Panc1 (cell line): ENCODE measurements at regions not wholly inside any gene's neighbourhood (a gene's known extent, or its start where the extent isn't known, plus 50 kb on each side); places are given as distances from the start of the nearest gene placed in this dataset.

Experiments used
- ATAC-seq: fragments of 200-7000 bp; cut with Tn5 transposase; 2 replicates; pipeline ENCODE4 v1.9.1; 2020; ENCODE audit warnings: mild to moderate bottlenecking, moderate library complexity
- BruUV-seq: library from RNA; stranded (reverse); fragments of 400-500 nt; replicated peaks from 2 replicates; lab custom pipeline; 2021; lab: Mats Ljungman, UMichigan
- CTCF ChIA-PET: fragments of 300-600 bp; sonication (Branson Sonifier 250); formaldehyde crosslinking; loops from one replicate; lab custom pipeline; 2022; ENCODE audit warnings: antibody characterized with exemption; lab: Charles Lee
- POLR2A ChIA-PET: fragments of 300-600 bp; sonication (Branson Sonifier 250); formaldehyde crosslinking; loops from one replicate; lab custom pipeline; 2022; ENCODE audit warnings: antibody characterized with exemption; lab: Charles Lee
- DNase-seq: peaks from one replicate; pipeline ENCODE4 v3.0.0-alpha.2; 2010; ENCODE audit warnings: low read depth, low spot score
- H3K27ac ChIP-seq: 2 replicates; pipeline ENCODE4 v1.5.1; 2011; ENCODE audit warnings: mild to moderate bottlenecking, low read length, inconsistent platforms
- H3K27me3 ChIP-seq: fragments of 200-500 bp; sonication (Bioruptor generic); 2 replicates; pipeline ENCODE4 v1.6.0; 2014; ENCODE audit warnings: low read length, inconsistent platforms; ENCODE audit not compliant: control insufficient read depth, insufficient read depth
- H3K36me3 ChIP-seq: fragments of 200-500 bp; sonication (Bioruptor generic); 2 replicates; pipeline ENCODE4 v1.5.1; 2014; ENCODE audit warnings: inconsistent platforms, mild to moderate bottlenecking, low read length, moderate library complexity; ENCODE audit not compliant: control insufficient read depth, insufficient read depth
- H3K4me1 ChIP-seq: 2 replicates; pipeline ENCODE4 v1.5.1; 2011; ENCODE audit warnings: inconsistent platforms, mild to moderate bottlenecking, low read length, moderate library complexity; ENCODE audit not compliant: control insufficient read depth, insufficient read depth
- H3K4me3 ChIP-seq, 2 experiments: 2 replicates each; pipeline ENCODE4 v1.5.1; 2011 to 2012; ENCODE audit warnings: low read depth in 2 of 2, low read length in 2 of 2, mild to moderate bottlenecking in 2 of 2, inconsistent platforms in 1 of 2, moderate library complexity in 1 of 2
- H3K9me3 ChIP-seq: fragments of 200-500 bp; sonication (Bioruptor generic); 2 replicates; pipeline ENCODE4 v1.5.1; 2014; ENCODE audit warnings: low read depth, mild to moderate bottlenecking, inconsistent platforms, low read length, moderate library complexity; ENCODE audit not compliant: control insufficient read depth, insufficient read depth
- POLR2AphosphoS5 ChIP-seq: IDR thresholded peaks from 2 replicates; pipeline ENCODE4 v1.6.1; 2012; ENCODE audit warnings: mild to moderate bottlenecking, low read depth, low read length, moderate library complexity
- SIN3A ChIP-seq: IDR thresholded peaks from 2 replicates; pipeline ENCODE4 v1.6.1; 2012; ENCODE audit warnings: low read depth, mild to moderate bottlenecking, low read length, moderate library complexity, borderline replicate concordance; ENCODE audit not compliant: insufficient read depth
- TCF7L2 ChIP-seq: IDR thresholded peaks from 2 replicates; pipeline ENCODE4 v1.6.1; 2011; ENCODE audit warnings: mild to moderate bottlenecking, low read depth, low read length, inconsistent platforms
- in situ Hi-C: cut with HindIII; loops from 2 replicates; pipeline ENCODE4 v1.10.0; 2016; ENCODE audit warnings: low sequenced_read_pairs, low pct_unique_long_range_greater_than_20kb
- intact Hi-C: fragments of 100-400 bp; cut with micrococcal nuclease; formaldehyde crosslinking; loops from one replicate; pipeline ENCODE4 v1.10.0; 2022; ENCODE audit not compliant: unreplicated experiment
- TF ChIP-seq, protein P1 (sequence below), 2 experiments: IDR thresholded peaks; 2 replicates each; pipeline ENCODE4 v1.6.1; 2011 to 2012; ENCODE audit warnings: low read depth in 2 of 2, control low read depth in 1 of 2, low read length in 1 of 2, mild to moderate bottlenecking in 1 of 2, moderate library complexity in 1 of 2; ENCODE audit not compliant: insufficient read depth in 1 of 2
- TF ChIP-seq, protein P2 (sequence below): fragments of 450-650 bp; IDR thresholded peaks from 2 replicates; pipeline ENCODE4 v1.5.1; 2017; ENCODE audit warnings: mild to moderate bottlenecking

GRCh38 chr4:119810001-119810400 is 181.4 kb upstream of the PDE5A start:
- Histone ChIP-seq H3K27me3 (no peaks in the 10 kb centered on the region), H3K4me1 (no peaks in the 10 kb centered on the region), H3K9me3 (0 out of 2 replicates have a peak, but pooled peaks cover 7% of the 10 kb centered on the region), H3K4me3 (no peak overlapping the region), H3K36me3 (no peaks in the 10 kb centered on the region), H3K27ac (no peak overlapping the region)
- POLR2A ChIA-PET, result no interaction called here
- ATAC-seq (no peak), DNase-seq (no peak)
- CTCF ChIA-PET, result no interaction called here
- TF ChIP-seq, protein P1, sequence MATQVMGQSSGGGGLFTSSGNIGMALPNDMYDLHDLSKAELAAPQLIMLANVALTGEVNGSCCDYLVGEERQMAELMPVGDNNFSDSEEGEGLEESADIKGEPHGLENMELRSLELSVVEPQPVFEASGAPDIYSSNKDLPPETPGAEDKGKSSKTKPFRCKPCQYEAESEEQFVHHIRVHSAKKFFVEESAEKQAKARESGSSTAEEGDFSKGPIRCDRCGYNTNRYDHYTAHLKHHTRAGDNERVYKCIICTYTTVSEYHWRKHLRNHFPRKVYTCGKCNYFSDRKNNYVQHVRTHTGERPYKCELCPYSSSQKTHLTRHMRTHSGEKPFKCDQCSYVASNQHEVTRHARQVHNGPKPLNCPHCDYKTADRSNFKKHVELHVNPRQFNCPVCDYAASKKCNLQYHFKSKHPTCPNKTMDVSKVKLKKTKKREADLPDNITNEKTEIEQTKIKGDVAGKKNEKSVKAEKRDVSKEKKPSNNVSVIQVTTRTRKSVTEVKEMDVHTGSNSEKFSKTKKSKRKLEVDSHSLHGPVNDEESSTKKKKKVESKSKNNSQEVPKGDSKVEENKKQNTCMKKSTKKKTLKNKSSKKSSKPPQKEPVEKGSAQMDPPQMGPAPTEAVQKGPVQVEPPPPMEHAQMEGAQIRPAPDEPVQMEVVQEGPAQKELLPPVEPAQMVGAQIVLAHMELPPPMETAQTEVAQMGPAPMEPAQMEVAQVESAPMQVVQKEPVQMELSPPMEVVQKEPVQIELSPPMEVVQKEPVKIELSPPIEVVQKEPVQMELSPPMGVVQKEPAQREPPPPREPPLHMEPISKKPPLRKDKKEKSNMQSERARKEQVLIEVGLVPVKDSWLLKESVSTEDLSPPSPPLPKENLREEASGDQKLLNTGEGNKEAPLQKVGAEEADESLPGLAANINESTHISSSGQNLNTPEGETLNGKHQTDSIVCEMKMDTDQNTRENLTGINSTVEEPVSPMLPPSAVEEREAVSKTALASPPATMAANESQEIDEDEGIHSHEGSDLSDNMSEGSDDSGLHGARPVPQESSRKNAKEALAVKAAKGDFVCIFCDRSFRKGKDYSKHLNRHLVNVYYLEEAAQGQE (IDR thresholded peaks at IDR 0.05; ENCODE audit: insufficient read depth in 1 of 2, low read depth in 2 of 2, low read length in 1 of 2), result no peak
- no peak for TF ChIP-seq TCF7L2
- no peak for TF ChIP-seq SIN3A
- TF ChIP-seq, protein P2, sequence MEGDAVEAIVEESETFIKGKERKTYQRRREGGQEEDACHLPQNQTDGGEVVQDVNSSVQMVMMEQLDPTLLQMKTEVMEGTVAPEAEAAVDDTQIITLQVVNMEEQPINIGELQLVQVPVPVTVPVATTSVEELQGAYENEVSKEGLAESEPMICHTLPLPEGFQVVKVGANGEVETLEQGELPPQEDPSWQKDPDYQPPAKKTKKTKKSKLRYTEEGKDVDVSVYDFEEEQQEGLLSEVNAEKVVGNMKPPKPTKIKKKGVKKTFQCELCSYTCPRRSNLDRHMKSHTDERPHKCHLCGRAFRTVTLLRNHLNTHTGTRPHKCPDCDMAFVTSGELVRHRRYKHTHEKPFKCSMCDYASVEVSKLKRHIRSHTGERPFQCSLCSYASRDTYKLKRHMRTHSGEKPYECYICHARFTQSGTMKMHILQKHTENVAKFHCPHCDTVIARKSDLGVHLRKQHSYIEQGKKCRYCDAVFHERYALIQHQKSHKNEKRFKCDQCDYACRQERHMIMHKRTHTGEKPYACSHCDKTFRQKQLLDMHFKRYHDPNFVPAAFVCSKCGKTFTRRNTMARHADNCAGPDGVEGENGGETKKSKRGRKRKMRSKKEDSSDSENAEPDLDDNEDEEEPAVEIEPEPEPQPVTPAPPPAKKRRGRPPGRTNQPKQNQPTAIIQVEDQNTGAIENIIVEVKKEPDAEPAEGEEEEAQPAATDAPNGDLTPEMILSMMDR, result no peak
- no peak for TF ChIP-seq POLR2AphosphoS5
- no TSS peak for BruUV-seq
- in situ Hi-C loops (no loop called here), intact Hi-C loops (no loop called here)

DNA sequence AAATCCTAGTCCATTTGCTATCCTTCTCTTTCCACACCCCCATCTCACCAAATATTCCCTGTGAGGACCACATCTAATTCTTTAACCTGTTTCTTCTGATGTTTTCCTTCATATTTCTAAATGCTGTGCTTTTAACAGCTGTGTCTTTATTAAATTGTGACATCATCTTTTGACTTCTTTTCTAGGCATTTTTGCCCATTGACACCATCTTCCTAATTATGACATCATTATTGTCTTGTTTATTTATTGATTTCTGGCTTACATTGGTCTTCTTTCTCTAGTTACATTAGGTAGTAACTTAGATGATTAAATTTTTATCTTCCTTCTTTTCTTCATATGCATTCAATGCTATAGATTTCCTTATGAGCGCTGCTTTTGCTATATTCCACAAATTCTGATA is 175.8 kb upstream of the PDE5A start:
- H3K36me3 ChIP-seq, result no peaks in the 10 kb centered on the region
- no peaks in the 10 kb centered on the region for H3K27me3 ChIP-seq
- DNase-seq (no peak), ATAC-seq (no peak)
- H3K9me3 ChIP-seq, result 0 out of 2 replicates have a peak, but pooled peaks cover 3% of the 10 kb centered on the region
- CTCF ChIA-PET, result no interaction called here
- POLR2A ChIA-PET, result no interaction called here
- H3K4me3 ChIP-seq, result no peak overlapping the region
- H3K27ac ChIP-seq, result no peak overlapping the region
- no TSS peak for BruUV-seq
- intact Hi-C loops, result no loop called here
- in situ Hi-C loops, result no loop called here
- no peaks in the 10 kb centered on the region for H3K4me1 ChIP-seq
- TF ChIP-seq TCF7L2 (no peak), POLR2AphosphoS5 (no peak), SIN3A (no peak)
- TF ChIP-seq, protein P1 (IDR thresholded peaks at IDR 0.05; ENCODE audit: insufficient read depth in 1 of 2, low read depth in 2 of 2, low read length in 1 of 2), result no peak
- TF ChIP-seq, protein P2, result no peak
